ENCODE measurements at regions not wholly inside any gene's neighbourhood (a gene's known extent, or its start where the extent isn't known, plus 50 kb on each side); places are given as distances from the start of the nearest gene placed in this dataset.

- TF ChIP-seq POLR2AphosphoS5 (IDR thresholded peaks at IDR 0.05; ENCODE audit: insufficient read depth, low read depth, low read length) = no peak
- TF ChIP-seq, protein P1, sequence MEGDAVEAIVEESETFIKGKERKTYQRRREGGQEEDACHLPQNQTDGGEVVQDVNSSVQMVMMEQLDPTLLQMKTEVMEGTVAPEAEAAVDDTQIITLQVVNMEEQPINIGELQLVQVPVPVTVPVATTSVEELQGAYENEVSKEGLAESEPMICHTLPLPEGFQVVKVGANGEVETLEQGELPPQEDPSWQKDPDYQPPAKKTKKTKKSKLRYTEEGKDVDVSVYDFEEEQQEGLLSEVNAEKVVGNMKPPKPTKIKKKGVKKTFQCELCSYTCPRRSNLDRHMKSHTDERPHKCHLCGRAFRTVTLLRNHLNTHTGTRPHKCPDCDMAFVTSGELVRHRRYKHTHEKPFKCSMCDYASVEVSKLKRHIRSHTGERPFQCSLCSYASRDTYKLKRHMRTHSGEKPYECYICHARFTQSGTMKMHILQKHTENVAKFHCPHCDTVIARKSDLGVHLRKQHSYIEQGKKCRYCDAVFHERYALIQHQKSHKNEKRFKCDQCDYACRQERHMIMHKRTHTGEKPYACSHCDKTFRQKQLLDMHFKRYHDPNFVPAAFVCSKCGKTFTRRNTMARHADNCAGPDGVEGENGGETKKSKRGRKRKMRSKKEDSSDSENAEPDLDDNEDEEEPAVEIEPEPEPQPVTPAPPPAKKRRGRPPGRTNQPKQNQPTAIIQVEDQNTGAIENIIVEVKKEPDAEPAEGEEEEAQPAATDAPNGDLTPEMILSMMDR (IDR thresholded peaks at IDR 0.05; ENCODE audit: extremely low read depth in 1 of 2, insufficient read depth in 1 of 2, low read depth in 1 of 2, low read length in 2 of 2) = no peak
- no peak for TF ChIP-seq GATA2 (IDR thresholded peaks at IDR 0.05; ENCODE audit: insufficient read depth, insufficient read length, low read depth, low read length)
- TF ChIP-seq MAX (IDR thresholded peaks at IDR 0.05; ENCODE audit: insufficient read depth, insufficient read length) = no peak
- TF ChIP-seq MYC (IDR thresholded peaks at IDR 0.05; ENCODE audit: low read depth, low read length) = no peak
- TF ChIP-seq POLR2A (IDR thresholded peaks at IDR 0.05; ENCODE audit: low read depth, low read length) = no peak
- no peak for TF ChIP-seq JUN (IDR thresholded peaks at IDR 0.05; ENCODE audit: borderline replicate concordance, insufficient read depth, insufficient read length, low read depth)
- no peak for TF ChIP-seq FOS (IDR thresholded peaks at IDR 0.05; ENCODE audit: borderline replicate concordance, insufficient read depth, low read length)
Observed at GRCh38 chr12:85690146-85690545, 146.1 kb downstream of the RASSF9 start.
